Head of caudate nucleus (tissue), 42 donors: ENCODE measurements at regions not wholly inside any gene's neighbourhood (a gene's known extent, or its start where the extent isn't known, plus 50 kb on each side); places are given as distances from the start of the nearest gene placed in this dataset.
"Not testable (repeated sequence)": the region's sequence is repeated elsewhere in the genome, so short reads cannot be mapped to it uniquely, and the experiment has no call there.

Experiments
- DNase-seq, 42 donors: peaks; one replicate each; pipeline versions ENCODE4 v3.0.0 to v3.0.0-alpha.2; 2020 to 2021; ENCODE audit warnings: mixed read lengths in 7 of 42
- intact Hi-C: fragments of 100-400 bp; cut with DNase I; formaldehyde crosslinking; loops from one replicate; pipeline ENCODE4 v1.15.0; 2022

GRCh38 chr5:57402348-57402747, 80.3 kb downstream of the ACTBL2 start:
- DNase-seq = no peak
- intact Hi-C loops = no loop called here

GRCh38 chr5:57398413-57399093, 84.1 kb downstream of the ACTBL2 start:
- no peak for DNase-seq
- intact Hi-C loops = no loop called here

GRCh38 chr5:57396701-57397100, 85.9 kb downstream of the ACTBL2 start:
- no peak for DNase-seq
- intact Hi-C loops = no loop called here

GRCh38 chr5:57394421-57395210, 88.0 kb downstream of the ACTBL2 start:
- intact Hi-C loops = no loop called here
- DNase-seq = no peak

- intact Hi-C loops = no loop called here
- DNase-seq = no peak
Measured at GRCh38 chr5:57386958-57387357, 95.7 kb downstream of the ACTBL2 start.

- intact Hi-C loops = no loop called here
- no peak for DNase-seq
Measured at GRCh38 chr5:57383093-57383861, 99.3 kb downstream of the ACTBL2 start.

GRCh38 chr5:57382655-57383054, 100.0 kb downstream of the ACTBL2 start:
- no peak for DNase-seq
- intact Hi-C loops = no loop called here

GRCh38 chr5:57370376-57370775, 112.2 kb downstream of the ACTBL2 start:
- intact Hi-C loops = no loop called here
- DNase-seq = no peak

GRCh38 chr5:57368010-57368409, 114.6 kb downstream of the ACTBL2 start:
- DNase-seq = no peak
- intact Hi-C loops = no loop called here

GRCh38 chr5:57366744-57367143, 115.9 kb downstream of the ACTBL2 start:
- intact Hi-C loops = no loop called here
- DNase-seq = no peak

- intact Hi-C loops = no loop called here
- no peak for DNase-seq
Measured at GRCh38 chr5:57362951-57363350, 119.7 kb downstream of the ACTBL2 start.

- DNase-seq = no peak
- intact Hi-C loops = no loop called here
Measured at GRCh38 chr5:57360871-57361270, 121.7 kb downstream of the ACTBL2 start.

GRCh38 chr5:57358796-57359592, 123.6 kb downstream of the ACTBL2 start:
- DNase-seq = no peak
- intact Hi-C loops = no loop called here

GRCh38 chr5:57356850-57357249, 125.8 kb downstream of the ACTBL2 start:
- DNase-seq, intact Hi-C loops: not testable (repeated sequence)

- intact Hi-C loops = no loop called here
- no peak for DNase-seq
Measured at GRCh38 chr5:57349214-57349613, 133.4 kb downstream of the ACTBL2 start.

GRCh38 chr5:57348376-57349140, 134.1 kb downstream of the ACTBL2 start:
- DNase-seq = no peak
- intact Hi-C loops = no loop called here

- DNase-seq = no peak
- intact Hi-C loops = no loop called here
Measured at GRCh38 chr5:57346328-57346727, 136.3 kb downstream of the ACTBL2 start.

- no peak for DNase-seq
- intact Hi-C loops = no loop called here
Measured at GRCh38 chr5:57341380-57341979, 141.1 kb downstream of the ACTBL2 start.
